Natural killer cell (primary cell): ENCODE measurements at regions not wholly inside any gene's neighbourhood (a gene's known extent, or its start where the extent isn't known, plus 50 kb on each side); places are given as distances from the start of the nearest gene placed in this dataset.

Experiments
- ATAC-seq, 3 donors: fragments of 150-1000 bp in 2 of 3; fragments of 200-7000 bp in 1 of 3; cut with Tn5 transposase; 1 replicate in 1 of 3; 2 replicates in 2 of 3; pipeline ENCODE4 v1.10.0; 2021; ENCODE audit warnings: mild to moderate bottlenecking in 2 of 3, moderate library complexity in 2 of 3
- DNase-seq, 2 donors: peaks; one replicate each; pipeline versions ENCODE4 v3.0.0 to v3.0.0-alpha.2; 2013 to 2021; ENCODE audit warnings: mixed read lengths in 1 of 2
- H3K27ac ChIP-seq: one replicate; pipeline ENCODE4 v1.5.1; 2013; ENCODE audit warnings: mild to moderate bottlenecking, low read length
- H3K27me3 ChIP-seq: one replicate; pipeline ENCODE4 v1.6.1; 2013; ENCODE audit warnings: low read length; ENCODE audit not compliant: control insufficient read depth, insufficient read depth
- H3K36me3 ChIP-seq: one replicate; pipeline ENCODE4 v1.6.1; 2013; ENCODE audit warnings: low read length; ENCODE audit not compliant: control insufficient read depth, insufficient read depth
- H3K4me1 ChIP-seq: one replicate; pipeline ENCODE4 v1.6.1; 2013; ENCODE audit warnings: low read length; ENCODE audit not compliant: control insufficient read depth, insufficient read depth
- H3K4me3 ChIP-seq: one replicate; pipeline ENCODE4 v1.5.1; 2013; ENCODE audit warnings: low read length
- H3K9me3 ChIP-seq: one replicate; pipeline ENCODE4 v1.6.1; 2013; ENCODE audit warnings: low read length; ENCODE audit not compliant: control insufficient read depth, insufficient read depth
- H3K27ac Mint-ChIP-seq, 2 donors: one replicate each; pipeline ENCODE4 v1.8.0; 2022; ENCODE audit warnings: mild to moderate bottlenecking in 2 of 2, mixed read lengths in 2 of 2, moderate library complexity in 1 of 2
- H3K27me3 Mint-ChIP-seq, 2 donors: one replicate each; pipeline ENCODE4 v1.8.0; 2022; ENCODE audit warnings: low read depth in 2 of 2, mixed read lengths in 2 of 2
- H3K36me3 Mint-ChIP-seq: one replicate; pipeline ENCODE4 v1.8.0; 2022; ENCODE audit warnings: mixed read lengths
- H3K4me1 Mint-ChIP-seq, 2 donors: one replicate each; pipeline ENCODE4 v1.8.0; 2022; ENCODE audit warnings: mixed read lengths in 2 of 2
- H3K4me3 Mint-ChIP-seq: one replicate; pipeline ENCODE4 v1.8.0; 2022; ENCODE audit warnings: mild to moderate bottlenecking, moderate library complexity, mixed read lengths
- H3K9me3 Mint-ChIP-seq, 2 donors: one replicate each; pipeline ENCODE4 v1.8.0; 2022; ENCODE audit warnings: mixed read lengths in 2 of 2
- CTCF ChIP-seq: fragments of 200-600 bp; IDR thresholded peaks from one replicate; pipeline ENCODE4 v1.8.0; 2022; ENCODE audit warnings: antibody characterized with exemption
- WGBS: methylation state at CpG from one replicate; pipeline ENCODE4 v1.1.7; 2013; ENCODE audit warnings: missing lambda C conversion rate; ENCODE audit not compliant: insufficient coverage; 5-methylcytosine and 5-hydroxymethylcytosine counted together
- intact Hi-C: fragments of 100-400 bp; cut with micrococcal nuclease; formaldehyde crosslinking; loops from one replicate; pipeline ENCODE4 v1.14.2; 2022

GRCh38 chr17:77696151-77696720, 262.3 kb upstream of the TNRC6C start:
- H3K36me3 ChIP-seq = no peaks in the 10 kb centered on the region
- TF ChIP-seq CTCF = no peak
- H3K4me1 Mint-ChIP-seq = peaks cover 6 to 9% of the 10 kb centered on the region in 2 donors
- no peak overlapping the region for H3K4me3 Mint-ChIP-seq
- intact Hi-C loops = no loop called here
- no peak overlapping the region for H3K4me3 ChIP-seq
- no peak for ATAC-seq
- no peak overlapping the region for H3K27ac ChIP-seq
- H3K27me3 Mint-ChIP-seq = peaks cover 44 to 60% of the 10 kb centered on the region in 2 donors
- no peaks in the 10 kb centered on the region for H3K36me3 Mint-ChIP-seq
- peak in 1 of 2 donors; percentile 15 for DNase-seq
- H3K27ac Mint-ChIP-seq = no peak overlapping the region
- H3K4me1 ChIP-seq = peaks cover 4% of the 10 kb centered on the region
- WGBS = 45% methylated on average over 16 of the region's 26 CpGs
- H3K27me3 ChIP-seq = no peaks in the 10 kb centered on the region
- H3K9me3 ChIP-seq = no peaks in the 10 kb centered on the region
- H3K9me3 Mint-ChIP-seq = no peaks in the 10 kb centered on the region

GRCh38 chr17:77696721-77697460, 261.6 kb upstream of the TNRC6C start:
- H3K4me1 Mint-ChIP-seq = peaks cover 4 to 5% of the 10 kb centered on the region in 2 donors
- 65% methylated on average over 12 of the region's 15 CpGs for WGBS
- intact Hi-C loops = no loop called here
- Histone ChIP-seq H3K27me3 (no peaks in the 10 kb centered on the region), H3K9me3 (no peaks in the 10 kb centered on the region), H3K27ac (no peak overlapping the region), H3K36me3 (no peaks in the 10 kb centered on the region), H3K4me3 (no peak overlapping the region), H3K4me1 (no peaks in the 10 kb centered on the region)
- H3K27ac Mint-ChIP-seq = no peak overlapping the region
- no peak overlapping the region for H3K4me3 Mint-ChIP-seq
- ATAC-seq = no peak
- DNase-seq = no peak
- peaks cover 42 to 67% of the 10 kb centered on the region in 2 donors for H3K27me3 Mint-ChIP-seq
- no peak for TF ChIP-seq CTCF
- H3K9me3 Mint-ChIP-seq = no peaks in the 10 kb centered on the region
- no peaks in the 10 kb centered on the region for H3K36me3 Mint-ChIP-seq

DNA sequence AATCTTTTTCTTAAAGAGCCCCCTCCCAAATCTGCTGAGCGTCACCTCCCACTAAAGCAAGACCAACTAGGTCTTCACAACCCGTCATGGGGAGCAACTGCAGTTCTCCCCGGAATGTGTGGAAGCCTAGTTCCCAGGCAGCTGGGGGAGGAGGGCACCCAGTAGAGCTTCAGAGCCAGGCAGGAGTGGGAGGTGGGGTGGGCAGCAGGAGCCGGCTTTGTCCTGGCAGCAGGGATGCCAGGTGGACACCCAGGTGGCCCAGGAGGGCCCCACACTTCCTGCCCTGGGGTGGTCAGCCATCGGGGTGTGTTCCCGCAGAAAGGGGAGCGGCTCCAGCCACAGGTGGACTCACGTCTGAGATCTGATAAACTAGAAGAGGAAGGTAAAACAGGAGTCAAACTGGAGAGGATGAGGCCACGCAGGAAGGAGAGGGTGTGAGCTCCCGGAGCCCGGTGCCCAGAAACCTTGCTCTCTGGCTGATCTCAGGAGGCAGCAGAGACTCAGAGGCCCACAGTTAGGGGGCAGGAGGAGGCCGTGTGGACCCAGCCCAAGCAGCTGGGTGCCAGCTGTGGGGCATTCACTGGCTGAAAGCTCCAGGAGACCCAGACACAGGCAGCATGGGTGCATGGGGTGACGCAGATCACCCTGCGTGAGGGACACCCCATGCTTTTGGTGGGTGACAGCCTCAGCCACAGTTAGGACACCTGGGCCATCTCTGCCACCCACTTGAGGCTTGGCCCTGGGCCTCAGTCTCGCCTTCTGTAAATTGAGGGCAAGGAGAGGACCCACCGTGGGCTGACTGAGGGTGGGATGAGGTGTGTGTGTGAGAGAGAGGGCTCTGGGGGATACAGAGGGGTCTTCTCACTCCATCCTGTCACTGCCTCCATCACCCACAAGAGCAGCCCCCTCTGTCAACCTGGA, 260.8 kb upstream of the TNRC6C start:
- Mint-ChIP-seq H3K4me1 (peaks cover 0 to 4% of the 10 kb centered on the region in 2 donors), H3K9me3 (no peaks in the 10 kb centered on the region), H3K27ac (no peak overlapping the region), H3K4me3 (no peak overlapping the region), H3K36me3 (no peaks in the 10 kb centered on the region), H3K27me3 (peaks cover 42 to 68% of the 10 kb centered on the region in 2 donors)
- Histone ChIP-seq H3K27ac (no peak overlapping the region), H3K9me3 (peaks cover 6% of the 10 kb centered on the region), H3K27me3 (no peaks in the 10 kb centered on the region), H3K36me3 (no peaks in the 10 kb centered on the region), H3K4me3 (no peak overlapping the region), H3K4me1 (no peaks in the 10 kb centered on the region)
- intact Hi-C loops = no loop called here
- no peak for TF ChIP-seq CTCF
- no peak for ATAC-seq
- WGBS = 61% methylated on average over 16 of the region's 16 CpGs
- no peak for DNase-seq
